Neuronal stem cell (in vitro differentiated cells): ENCODE measurements at regions not wholly inside any gene's neighbourhood (a gene's known extent, or its start where the extent isn't known, plus 50 kb on each side); places are given as distances from the start of the nearest gene placed in this dataset.

Experiments used
- DNase-seq: peaks from one replicate; pipeline ENCODE4 v3.0.0-alpha.2; 2013; ENCODE audit warnings: low spot score
- H2AFZ ChIP-seq: one replicate; pipeline ENCODE4 v1.6.1; 2013; ENCODE audit warnings: mild to moderate bottlenecking, low read length, inconsistent platforms
- H2AK5ac ChIP-seq: 2 replicates; pipeline ENCODE4 v1.6.1; 2013; ENCODE audit warnings: low read depth, mild to moderate bottlenecking, inconsistent platforms, low read length, moderate library complexity, mixed read lengths
- H2BK120ac ChIP-seq: 2 replicates; pipeline ENCODE4 v1.6.1; 2013; ENCODE audit warnings: low read depth, mild to moderate bottlenecking, inconsistent platforms, low read length, moderate library complexity, mixed read lengths
- H2BK12ac ChIP-seq: one replicate; pipeline ENCODE4 v1.6.1; 2013; ENCODE audit warnings: low read length, inconsistent platforms
- H2BK15ac ChIP-seq: 2 replicates; pipeline ENCODE4 v1.6.1; 2013; ENCODE audit warnings: mild to moderate bottlenecking, low read length, inconsistent platforms, mixed read lengths
- H2BK5ac ChIP-seq: one replicate; pipeline ENCODE4 v1.6.1; 2013; ENCODE audit warnings: inconsistent platforms, mild to moderate bottlenecking, low read length, moderate library complexity
- H3K14ac ChIP-seq: one replicate; pipeline ENCODE4 v1.6.1; 2013; ENCODE audit warnings: low read length, inconsistent platforms
- H3K18ac ChIP-seq: 2 replicates; pipeline ENCODE4 v1.6.1; 2013; ENCODE audit warnings: low read length, inconsistent platforms
- H3K23ac ChIP-seq: 2 replicates; pipeline ENCODE4 v1.6.1; 2013; ENCODE audit warnings: low read depth, mild to moderate bottlenecking, mixed read lengths, low read length, inconsistent platforms; ENCODE audit not compliant: poor library complexity
- H3K27ac ChIP-seq: replicated peaks from 3 replicates; pipeline ENCODE4 v1.5.1; 2013; ENCODE audit warnings: low read length, inconsistent platforms
- H3K27me3 ChIP-seq, 3 experiments: 2 replicates each; pipeline ENCODE4 v1.6.1; 2013; ENCODE audit warnings: low read length in 3 of 3, mild to moderate bottlenecking in 2 of 3, inconsistent platforms in 1 of 3, low read depth in 1 of 3, mixed read lengths in 1 of 3, moderate library complexity in 1 of 3; ENCODE audit not compliant: control insufficient read depth in 3 of 3, insufficient read depth in 3 of 3
- H3K36me3 ChIP-seq, 2 donors: replicated peaks in 1 of 2; 2 replicates each; pipeline ENCODE4 v1.6.1; 2013; ENCODE audit warnings: low read length in 2 of 2; ENCODE audit not compliant: control insufficient read depth in 2 of 2, insufficient read depth in 2 of 2
- H3K4ac ChIP-seq: 2 replicates; pipeline ENCODE4 v1.6.1; 2013; ENCODE audit warnings: inconsistent platforms, mild to moderate bottlenecking, low read length, moderate library complexity
- H3K4me1 ChIP-seq, 2 donors: 1 replicate in 1 of 2; 2 replicates in 1 of 2; pipeline ENCODE4 v1.6.1; 2013; ENCODE audit warnings: low read length in 2 of 2, low read depth in 1 of 2; ENCODE audit not compliant: control insufficient read depth in 2 of 2, insufficient read depth in 1 of 2
- H3K4me2 ChIP-seq: one replicate; pipeline ENCODE4 v1.6.1; 2013; ENCODE audit warnings: mild to moderate bottlenecking, low read length, inconsistent platforms; ENCODE audit not compliant: insufficient read depth, poor library complexity, severe bottlenecking
- H3K4me3 ChIP-seq, 2 donors: 2 replicates each; pipeline ENCODE4 v1.5.1; 2013; ENCODE audit warnings: low read length in 2 of 2, mild to moderate bottlenecking in 2 of 2, inconsistent platforms in 1 of 2, moderate library complexity in 1 of 2
- H3K79me1 ChIP-seq: one replicate; pipeline ENCODE4 v1.6.1; 2013; ENCODE audit warnings: low read depth, mild to moderate bottlenecking, inconsistent platforms, low read length, moderate library complexity
- H3K9ac ChIP-seq: one replicate; pipeline ENCODE4 v1.6.1; 2013; ENCODE audit warnings: mild to moderate bottlenecking, low read depth, low read length, inconsistent platforms; ENCODE audit not compliant: poor library complexity
- H3K9me3 ChIP-seq, 2 donors: replicated peaks in 1 of 2; 2 replicates each; pipeline versions ENCODE3 to v1.6.1; 2013; ENCODE audit warnings: low read length in 2 of 2, mild to moderate bottlenecking in 2 of 2, inconsistent platforms in 1 of 2, low read depth in 1 of 2, mixed read lengths in 1 of 2, moderate library complexity in 1 of 2; ENCODE audit not compliant: control insufficient read depth in 2 of 2, insufficient read depth in 1 of 2
- H4K8ac ChIP-seq: one replicate; pipeline ENCODE4 v1.6.1; 2013; ENCODE audit warnings: low read depth, mild to moderate bottlenecking, inconsistent platforms, low read length, moderate library complexity
- H4K91ac ChIP-seq: one replicate; pipeline ENCODE4 v1.6.1; 2013; ENCODE audit warnings: low read length, low read depth, mild to moderate bottlenecking, inconsistent platforms; ENCODE audit not compliant: poor library complexity
- WGBS, 2 donors: extraction: QIAGEN DNeasy Blood & Tissue Kit; methylation state at CpG; one replicate each; pipeline ENCODE4 v1.1.7; 2013; ENCODE audit warnings: missing lambda C conversion rate in 2 of 2, mixed read lengths in 1 of 2; ENCODE audit not compliant: insufficient read length in 2 of 2, insufficient replicate concordance in 1 of 2; ENCODE audit errors: extremely low coverage in 2 of 2; 5-methylcytosine and 5-hydroxymethylcytosine counted together

DNA sequence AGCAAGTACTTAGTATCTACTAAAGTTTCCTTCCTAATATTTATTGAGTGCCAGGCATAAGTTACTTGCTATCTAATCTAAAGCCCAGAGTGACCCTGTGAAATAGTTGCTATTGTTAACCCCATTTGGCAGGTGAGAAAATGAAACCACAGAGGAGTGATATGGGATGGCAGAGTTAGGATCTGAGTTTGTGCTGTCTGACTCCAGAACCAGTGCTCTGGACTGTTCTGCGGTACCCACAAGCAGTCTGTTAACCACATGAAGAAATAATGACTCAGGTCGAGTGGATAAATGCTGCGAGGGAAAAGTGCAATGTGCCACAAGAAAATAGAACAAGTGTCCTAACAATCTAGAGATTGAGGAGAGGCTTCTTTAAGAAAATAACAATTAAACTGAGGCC, 60.7 kb upstream of the GZMB start:
- Histone ChIP-seq H3K4me2 (no peak overlapping the region), H3K23ac (no peak overlapping the region), H3K4ac (no peak overlapping the region), H4K91ac (no peak overlapping the region), H3K9me3 (no peaks in the 10 kb centered on the region), H3K14ac (no peak overlapping the region), H2AFZ (no peak overlapping the region), H2BK12ac (no peak overlapping the region), H3K9ac (no peak overlapping the region), H3K27me3 (peaks cover 0 to 9% (median 0%) of the 10 kb centered on the region in 3 experiments), H3K4me3 (no peak overlapping the region), H2BK15ac (no peak overlapping the region), H3K27ac (no peak overlapping the region), H3K18ac (no peak overlapping the region), H3K4me1 (no peaks in the 10 kb centered on the region), H2AK5ac (no peak overlapping the region), H3K79me1 (no peaks in the 10 kb centered on the region), H3K36me3 (no peaks in the 10 kb centered on the region), H2BK5ac (no peak overlapping the region), H4K8ac (no peak overlapping the region), H2BK120ac (no peak overlapping the region)
- DNase-seq: no peak
- WGBS, 2 donors: no CpG with 5 or more reads among the region's 3 CpGs

DNA sequence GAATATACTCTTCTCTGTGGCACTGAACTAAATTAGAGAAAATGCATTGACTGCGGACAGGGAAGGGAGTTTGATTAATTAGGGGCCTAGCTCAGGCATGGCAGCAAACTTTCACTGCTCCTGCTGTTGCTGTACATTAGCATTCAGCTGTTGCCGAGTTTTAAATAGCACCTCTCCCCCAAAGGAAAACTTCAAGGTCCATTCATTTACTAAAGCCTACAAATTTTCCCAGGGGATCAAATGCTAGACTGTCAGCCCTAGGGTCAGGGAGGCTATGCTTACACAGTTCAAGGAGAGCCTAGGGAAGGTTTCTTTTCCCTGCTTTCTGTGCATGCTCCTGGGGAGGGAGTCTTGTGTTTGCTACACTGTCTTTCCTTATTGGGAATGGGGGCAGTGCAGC, 60.0 kb upstream of the GZMB start:
- H2BK12ac ChIP-seq: no peak overlapping the region
- no peak overlapping the region for H2BK5ac ChIP-seq
- no peak overlapping the region for H3K14ac ChIP-seq
- H2AK5ac ChIP-seq: no peak overlapping the region
- no peak overlapping the region for H3K18ac ChIP-seq
- H3K27ac ChIP-seq: no peak overlapping the region
- H2BK15ac ChIP-seq: no peak overlapping the region
- no peak overlapping the region for H2AFZ ChIP-seq
- H3K4me2 ChIP-seq: no peak overlapping the region
- H3K4ac ChIP-seq: no peak overlapping the region
- no peaks in the 10 kb centered on the region for H3K79me1 ChIP-seq
- H3K23ac ChIP-seq: no peak overlapping the region
- H3K9me3 ChIP-seq: no peaks in the 10 kb centered on the region
- no peak overlapping the region for H3K9ac ChIP-seq
- no peak overlapping the region for H4K8ac ChIP-seq
- H4K91ac ChIP-seq: no peak overlapping the region
- no peaks in the 10 kb centered on the region for H3K36me3 ChIP-seq
- no peaks in the 10 kb centered on the region for H3K4me1 ChIP-seq
- no CpG with 5 or more reads among the region's 2 CpGs for WGBS, 2 donors
- H3K4me3 ChIP-seq: no peak overlapping the region
- no peak for DNase-seq
- H2BK120ac ChIP-seq: no peak overlapping the region
- peaks cover 0 to 9% (median 0%) of the 10 kb centered on the region in 3 experiments for H3K27me3 ChIP-seq

DNA sequence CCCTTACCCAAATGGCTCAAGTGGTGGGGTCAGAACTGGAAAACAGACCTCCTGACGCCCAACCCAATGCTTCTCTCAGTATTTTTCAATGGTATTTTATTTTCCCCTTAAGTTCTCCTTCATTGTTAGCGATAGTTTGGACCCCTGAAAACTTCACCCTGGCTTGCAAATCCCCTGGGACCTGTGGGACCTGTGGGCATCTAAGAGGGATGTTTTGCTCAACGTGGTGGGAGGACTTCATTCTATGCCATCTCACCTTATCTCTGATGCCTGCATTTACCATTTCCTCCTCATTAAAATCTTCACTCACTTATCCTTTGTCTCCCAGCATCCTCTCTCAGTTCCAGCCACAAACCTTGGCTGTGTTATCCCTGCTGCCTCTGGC, 59.4 kb upstream of the GZMB start:
- DNase-seq: no peak
- H2BK12ac ChIP-seq: no peak overlapping the region
- no peak overlapping the region for H4K91ac ChIP-seq
- H3K36me3 ChIP-seq: no peaks in the 10 kb centered on the region
- no peaks in the 10 kb centered on the region for H3K79me1 ChIP-seq
- H3K23ac ChIP-seq: no peak overlapping the region
- no CpG with 5 or more reads among the region's 3 CpGs for WGBS, 2 donors
- H3K9ac ChIP-seq: no peak overlapping the region
- H3K4ac ChIP-seq: no peak overlapping the region
- no peak overlapping the region for H4K8ac ChIP-seq
- H3K14ac ChIP-seq: no peak overlapping the region
- H2BK5ac ChIP-seq: no peak overlapping the region
- no peak overlapping the region for H2BK120ac ChIP-seq
- no peak overlapping the region for H3K4me2 ChIP-seq
- no peak overlapping the region for H2AK5ac ChIP-seq
- H2AFZ ChIP-seq: no peak overlapping the region
- no peak overlapping the region for H2BK15ac ChIP-seq
- no peaks in the 10 kb centered on the region for H3K4me1 ChIP-seq
- H3K18ac ChIP-seq: no peak overlapping the region
- no peak overlapping the region for H3K4me3 ChIP-seq
- H3K27me3 ChIP-seq: peaks cover 0 to 9% (median 0%) of the 10 kb centered on the region in 3 experiments
- H3K9me3 ChIP-seq: no peaks in the 10 kb centered on the region
- no peak overlapping the region for H3K27ac ChIP-seq

DNA sequence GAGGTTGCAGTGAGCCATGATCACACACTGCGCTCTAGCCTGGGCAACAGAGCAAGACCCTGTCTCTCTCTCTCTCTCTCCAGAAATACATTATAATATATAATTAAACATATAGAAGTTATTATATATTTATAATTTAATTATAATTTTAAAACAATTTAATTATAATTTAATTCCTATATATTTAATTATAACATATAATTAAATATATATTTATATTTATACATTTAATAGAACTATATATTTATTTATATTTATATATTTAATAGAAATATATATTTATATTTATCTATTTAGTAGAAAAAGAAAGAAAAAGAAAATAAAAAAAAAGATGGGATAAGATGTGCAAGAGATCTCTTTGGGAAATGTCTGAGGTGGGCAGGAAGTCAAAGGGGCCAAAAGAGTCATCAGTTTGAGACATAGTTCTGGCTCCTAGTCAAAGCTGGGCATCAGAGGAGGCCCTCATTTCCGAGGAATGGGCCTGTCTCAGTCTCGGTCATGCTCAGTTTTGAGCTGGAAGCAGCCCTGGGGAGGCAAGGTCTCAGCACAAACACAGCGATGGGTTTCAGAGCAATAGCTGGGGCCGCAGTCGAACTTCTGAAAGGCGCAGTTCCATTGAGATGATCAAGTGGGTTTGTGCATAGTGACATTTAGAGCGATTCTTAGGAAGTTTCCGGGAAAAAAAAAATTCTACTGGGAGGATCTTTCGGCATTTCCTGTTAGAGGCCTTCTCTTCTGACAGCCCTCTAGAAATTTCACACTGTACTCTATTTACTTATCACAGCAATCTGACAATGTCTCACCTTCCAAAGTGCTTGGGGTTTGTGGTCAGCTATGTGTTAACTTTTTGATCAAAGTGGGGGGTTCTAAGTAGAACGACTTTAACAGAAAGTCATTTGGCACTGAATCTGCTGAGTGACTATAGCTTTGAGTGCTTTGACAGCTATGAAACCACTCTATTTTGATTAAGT, 58.7 kb upstream of the GZMB start:
- H2BK5ac ChIP-seq: no peak overlapping the region
- H3K79me1 ChIP-seq: no peaks in the 10 kb centered on the region
- no peak overlapping the region for H3K27ac ChIP-seq
- H3K4me1 ChIP-seq: no peaks in the 10 kb centered on the region
- H3K36me3 ChIP-seq: no peaks in the 10 kb centered on the region
- no peak overlapping the region for H2AK5ac ChIP-seq
- no peak overlapping the region for H4K8ac ChIP-seq
- H2AFZ ChIP-seq: no peak overlapping the region
- H3K9ac ChIP-seq: no peak overlapping the region
- H3K18ac ChIP-seq: peak overlapping the region; percentile 60
- no CpG with 5 or more reads among the region's 11 CpGs for WGBS, 2 donors
- no peak overlapping the region for H3K4me3 ChIP-seq
- H3K4ac ChIP-seq: no peak overlapping the region
- H3K23ac ChIP-seq: no peak overlapping the region
- no peak overlapping the region for H3K14ac ChIP-seq
- no peaks in the 10 kb centered on the region for H3K9me3 ChIP-seq
- H3K27me3 ChIP-seq: peaks cover 0 to 9% (median 0%) of the 10 kb centered on the region in 3 experiments
- H2BK120ac ChIP-seq: no peak overlapping the region
- H2BK12ac ChIP-seq: no peak overlapping the region
- H2BK15ac ChIP-seq: no peak overlapping the region
- no peak overlapping the region for H4K91ac ChIP-seq
- no peak for DNase-seq
- H3K4me2 ChIP-seq: no peak overlapping the region
